ENCODE measurements at regions not wholly inside any gene's neighbourhood (a gene's known extent, or its start where the extent isn't known, plus 50 kb on each side); places are given as distances from the start of the nearest gene placed in this dataset.
"Not testable (repeated sequence)": the region's sequence is repeated elsewhere in the genome, so short reads cannot be mapped to it uniquely, and the experiment has no call there.

DNA sequence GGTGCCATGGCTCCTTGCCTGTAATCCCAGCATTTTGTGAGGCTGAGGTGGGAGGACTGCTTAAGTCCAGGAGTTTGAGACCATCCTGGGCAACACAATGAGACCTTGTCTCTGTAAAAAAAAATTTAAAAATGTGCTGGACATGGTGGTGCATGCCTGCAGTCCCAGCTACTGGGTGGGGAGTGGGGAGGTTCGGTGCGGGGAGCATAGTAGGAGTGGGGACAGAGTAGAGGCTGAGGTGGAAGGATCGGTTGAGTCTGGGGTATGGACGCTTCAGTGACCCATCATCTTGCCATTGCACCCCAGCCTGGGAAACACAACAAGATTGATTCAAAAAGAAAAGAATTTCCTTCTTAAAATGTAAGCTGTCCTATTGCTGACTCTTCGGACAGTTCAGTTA, 1490.0 kb upstream of the GBE1 start:
- DNase-seq: no peak

GRCh38 chr3:83250613-83251012, 1489.2 kb upstream of the GBE1 start:
- DNase-seq: no peak

DNA sequence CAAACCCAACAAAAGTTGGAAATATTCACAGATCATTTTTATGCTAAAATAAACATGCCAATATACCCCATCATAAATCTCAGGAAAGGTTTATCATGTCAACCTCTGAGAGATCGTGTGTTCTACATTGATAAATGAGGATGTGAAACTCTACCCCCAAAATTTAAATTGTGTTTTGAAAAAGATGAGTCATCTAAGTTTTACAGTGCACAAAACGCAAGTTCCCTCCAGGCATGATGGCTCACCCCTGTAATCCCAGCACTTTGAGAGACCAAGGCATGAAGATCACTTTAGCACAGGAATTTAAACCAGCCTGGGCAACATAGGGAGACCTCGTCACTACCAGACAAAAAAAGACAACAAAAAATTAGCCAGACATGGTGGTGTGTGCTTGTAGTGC, 1487.0 kb upstream of the GBE1 start:
- DNase-seq: no peak

GRCh38 chr3:83235180-83235814, 1473.9 kb upstream of the GBE1 start:
- no peak for DNase-seq

GRCh38 chr3:83233715-83234114, 1472.3 kb upstream of the GBE1 start:
- DNase-seq: no peak

- DNase-seq: no peak
Measured at GRCh38 chr3:83230841-83231240, 1469.4 kb upstream of the GBE1 start.

DNA sequence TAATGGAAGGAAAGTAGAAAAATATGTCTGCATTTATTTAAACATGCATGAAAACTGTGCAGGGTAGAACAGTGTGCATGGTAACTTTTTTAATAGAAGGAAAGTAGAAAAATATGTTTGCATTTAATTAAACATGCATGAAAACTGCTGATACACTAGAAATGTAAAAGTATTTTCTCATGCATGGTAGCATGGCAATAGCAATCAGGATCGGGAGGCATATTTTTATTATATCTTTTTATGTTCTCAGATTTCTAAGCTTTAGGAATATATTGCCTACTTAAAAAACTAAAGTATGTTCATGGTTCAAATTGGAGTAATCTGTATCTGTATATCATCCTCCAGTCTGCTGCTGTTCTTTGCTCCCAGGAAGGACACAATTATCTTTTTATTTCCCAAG, 1468.9 kb upstream of the GBE1 start:
- no peak for DNase-seq

DNA sequence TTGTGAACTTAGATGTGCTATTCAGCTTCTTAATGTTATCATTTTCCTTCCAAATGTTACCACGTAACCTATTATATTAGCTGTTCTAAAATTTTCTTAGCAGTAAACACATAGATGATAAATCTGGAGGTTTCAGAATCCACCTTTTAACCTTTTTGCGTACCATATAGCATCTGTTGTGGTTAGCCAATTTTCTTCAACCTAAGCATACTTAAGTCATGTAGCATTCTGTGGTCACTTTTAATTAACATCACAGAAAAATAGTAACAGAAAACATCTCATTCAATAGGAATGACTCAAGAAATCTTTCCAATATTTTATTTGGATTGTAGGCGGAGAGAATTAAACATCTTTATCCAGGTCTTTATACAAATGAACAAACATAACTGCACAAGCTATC, 1465.3 kb upstream of the GBE1 start:
- DNase-seq: no peak

DNA sequence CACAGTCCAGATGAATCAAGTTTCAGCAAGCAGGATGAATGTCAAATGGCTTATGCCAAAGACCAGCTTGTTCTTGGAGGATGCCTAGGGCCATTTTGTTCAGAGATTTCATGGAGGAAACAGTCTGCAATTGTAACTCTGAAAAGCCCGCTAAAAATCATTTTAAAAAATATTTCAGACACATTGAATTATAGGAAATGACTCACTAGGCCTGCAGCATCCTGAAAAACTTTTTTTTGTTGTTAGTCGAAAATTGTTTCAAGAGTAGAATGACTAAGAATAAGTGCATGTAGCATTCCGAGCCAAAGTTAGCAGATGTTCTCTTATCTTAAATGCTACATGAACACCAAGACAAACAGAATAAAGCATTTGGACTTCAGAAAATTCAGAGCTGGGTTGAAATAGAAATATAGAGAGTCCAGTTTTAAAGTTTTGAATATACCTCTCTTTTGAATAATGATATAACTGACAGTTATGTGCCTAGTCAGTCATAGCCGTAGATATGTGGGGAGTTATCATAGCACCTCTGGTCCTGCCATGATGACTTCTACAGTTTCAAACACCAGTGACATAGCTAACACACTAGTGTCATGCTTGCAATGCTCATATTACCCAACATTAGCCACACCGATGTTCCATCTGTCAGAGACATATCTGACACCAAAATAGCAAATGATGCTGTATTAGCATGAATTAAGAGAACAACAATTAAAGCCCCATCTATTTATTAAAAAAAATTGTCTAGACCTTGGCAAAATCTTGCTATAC, 1462.8 kb upstream of the GBE1 start:
- DNase-seq: no peak

- no peak for DNase-seq
Measured at GRCh38 chr3:83218383-83219200, 1457.1 kb upstream of the GBE1 start.

DNA sequence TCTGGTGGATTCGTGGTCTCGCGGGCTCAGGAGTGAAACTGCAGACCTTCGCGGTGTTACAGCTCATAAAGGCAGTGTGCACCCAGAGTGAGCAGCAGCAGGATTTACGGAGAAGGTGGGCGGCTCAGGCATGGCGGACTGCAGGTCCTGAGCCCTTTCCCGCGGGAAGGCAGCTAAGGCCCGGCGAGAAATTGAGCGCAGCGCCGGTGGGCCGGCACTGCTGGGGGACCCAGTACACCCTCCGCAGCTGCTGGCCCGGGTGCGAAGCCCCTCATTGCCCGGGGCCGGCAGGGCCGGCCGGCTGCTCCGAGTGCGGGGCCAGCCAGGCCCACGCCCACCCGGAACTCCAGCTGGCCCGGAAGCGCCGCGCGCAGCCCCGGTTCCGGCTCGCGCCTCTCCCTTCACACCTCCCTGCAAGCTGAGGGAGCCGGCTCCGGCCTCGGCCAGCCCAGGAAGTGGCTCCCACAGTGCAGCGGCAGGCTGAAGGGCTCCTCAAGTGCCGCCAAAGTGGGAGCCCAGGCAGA, 1456.2 kb upstream of the GBE1 start:
- not testable (repeated sequence) for DNase-seq

DNA sequence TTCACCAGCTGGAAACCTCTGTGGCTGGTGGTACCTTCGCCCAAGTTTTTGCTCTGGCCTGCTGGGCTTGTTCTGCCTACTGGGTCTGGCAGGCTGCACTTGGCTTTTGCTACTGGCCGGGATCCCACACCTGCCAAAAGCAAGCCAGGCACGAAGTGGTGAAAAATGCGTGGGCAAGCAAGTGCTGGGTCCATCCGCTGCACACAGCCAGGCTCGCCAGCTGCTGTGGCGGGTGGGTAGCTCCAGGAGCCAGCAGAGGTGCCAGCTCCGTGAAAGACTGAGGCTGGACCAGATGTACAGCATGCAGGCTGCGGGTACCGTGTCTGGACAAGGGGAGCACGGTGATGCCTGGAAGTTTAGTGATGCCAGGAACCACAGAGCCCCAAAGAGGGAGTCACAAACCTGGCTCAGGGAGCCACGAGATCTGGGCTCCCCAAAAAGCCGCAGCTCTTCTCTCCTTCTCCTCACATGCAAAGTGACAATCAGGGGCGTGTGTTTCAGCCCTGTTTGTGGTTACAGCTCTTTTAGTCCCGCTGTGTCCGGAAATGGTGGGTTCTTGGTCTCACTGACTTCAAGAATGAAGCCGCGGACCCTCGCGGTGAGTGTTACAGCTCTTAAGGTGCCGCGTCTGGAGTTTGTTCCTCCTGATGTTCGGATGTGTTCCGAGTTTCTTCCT, 1455.6 kb upstream of the GBE1 start:
- DNase-seq: no peak

GRCh38 chr3:83195243-83195642, 1433.8 kb upstream of the GBE1 start:
- DNase-seq: no peak

GRCh38 chr3:83193526-83193925, 1432.1 kb upstream of the GBE1 start:
- DNase-seq: no peak

GRCh38 chr3:83189634-83190033, 1428.2 kb upstream of the GBE1 start:
- DNase-seq: no peak

DNA sequence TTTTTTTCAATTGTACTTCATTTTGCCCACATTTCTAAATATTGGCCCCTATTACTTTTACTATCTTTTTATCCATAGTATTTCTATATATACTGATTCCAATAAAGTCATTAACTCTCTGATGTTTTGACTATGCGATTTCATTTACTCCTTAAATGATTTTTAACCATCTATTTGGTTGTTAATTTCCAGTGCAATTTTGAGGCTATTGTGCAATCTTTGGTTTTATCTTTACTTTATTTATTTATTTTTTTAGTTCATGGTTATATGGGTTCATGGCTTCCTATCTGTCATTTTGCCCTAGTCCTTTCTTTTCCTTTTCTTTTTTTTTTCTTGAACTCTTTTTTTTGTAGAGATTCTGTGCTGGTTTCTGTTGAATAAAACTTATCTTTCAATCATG, 1408.0 kb upstream of the GBE1 start:
- no peak for DNase-seq

GRCh38 chr3:83150896-83151295, 1389.5 kb upstream of the GBE1 start:
- no peak for DNase-seq

- DNase-seq: no peak
Measured at GRCh38 chr3:83140983-83141382, 1379.5 kb upstream of the GBE1 start.

- DNase-seq: no peak
Measured at GRCh38 chr3:83131236-83131635, 1369.8 kb upstream of the GBE1 start.

- no peak for DNase-seq
Measured at GRCh38 chr3:83122774-83123350, 1361.4 kb upstream of the GBE1 start.

GRCh38 chr3:83093222-83093572, 1331.8 kb upstream of the GBE1 start:
- no peak for DNase-seq

DNA sequence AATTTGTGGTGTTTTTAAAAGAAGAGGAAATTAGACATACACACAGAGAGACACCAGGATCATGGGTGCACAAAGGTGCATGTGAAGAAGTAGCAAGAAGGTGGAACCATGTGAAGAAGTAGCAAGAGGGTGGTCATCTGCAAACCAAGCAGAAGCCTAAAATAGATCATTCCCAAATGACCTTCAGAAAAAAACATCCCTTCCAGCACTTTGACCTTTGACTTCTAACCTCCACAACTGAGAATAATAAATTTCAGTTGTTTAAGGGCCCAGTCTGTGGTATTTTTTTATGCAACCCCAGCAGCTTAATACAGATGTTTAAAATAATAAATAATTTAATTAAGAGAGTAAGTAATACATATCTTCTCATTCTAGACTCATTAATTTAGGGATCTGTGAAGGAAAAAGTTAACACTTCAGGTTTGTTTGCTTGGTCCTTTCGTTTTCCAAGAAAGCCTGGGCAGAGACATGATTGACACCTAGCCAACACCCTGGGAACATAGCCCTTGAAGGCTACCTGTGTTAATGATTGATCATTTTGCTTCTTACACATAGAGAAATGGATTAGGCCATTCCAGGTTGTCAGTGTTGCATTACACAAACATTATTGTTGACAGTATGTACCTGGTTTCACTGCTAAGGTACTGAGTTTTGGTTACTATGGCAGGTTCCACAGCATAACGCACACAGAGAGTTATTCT, 1331.2 kb upstream of the GBE1 start:
- no peak for DNase-seq
